ENCODE measurements at regions not wholly inside any gene's neighbourhood (a gene's known extent, or its start where the extent isn't known, plus 50 kb on each side); places are given as distances from the start of the nearest gene placed in this dataset.

DNA sequence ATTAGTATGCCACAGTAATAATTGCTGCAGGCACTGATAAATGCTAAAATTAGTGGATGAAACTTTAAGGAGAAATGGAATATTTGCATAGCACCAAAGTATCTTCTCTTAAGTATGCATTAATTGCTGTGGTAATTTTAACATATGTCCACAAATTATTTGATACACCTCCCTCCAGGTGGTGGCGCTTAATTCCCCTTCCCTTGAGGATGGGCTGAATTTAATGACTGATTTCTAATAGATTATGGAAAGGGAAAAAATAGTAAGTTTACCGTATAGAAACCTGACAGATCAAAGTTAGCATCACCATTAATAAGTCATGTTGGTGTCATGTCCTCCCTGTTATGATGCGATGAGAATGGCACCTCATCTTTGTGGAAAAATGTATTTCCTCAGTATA is 519.2 kb downstream of the TFEC start:
- TF ChIP-seq RARB (CRISPR knock-in tag; IDR thresholded peaks at IDR 0.05): no peak
- no peak for TF ChIP-seq ZFP30 (CRISPR knock-in tag; IDR thresholded peaks at IDR 0.05)
- no peak for TF ChIP-seq ZNF565 (CRISPR knock-in tag; conservative IDR thresholded peaks at IDR 0.05; ENCODE audit: low read depth)
- TF ChIP-seq, protein P1, sequence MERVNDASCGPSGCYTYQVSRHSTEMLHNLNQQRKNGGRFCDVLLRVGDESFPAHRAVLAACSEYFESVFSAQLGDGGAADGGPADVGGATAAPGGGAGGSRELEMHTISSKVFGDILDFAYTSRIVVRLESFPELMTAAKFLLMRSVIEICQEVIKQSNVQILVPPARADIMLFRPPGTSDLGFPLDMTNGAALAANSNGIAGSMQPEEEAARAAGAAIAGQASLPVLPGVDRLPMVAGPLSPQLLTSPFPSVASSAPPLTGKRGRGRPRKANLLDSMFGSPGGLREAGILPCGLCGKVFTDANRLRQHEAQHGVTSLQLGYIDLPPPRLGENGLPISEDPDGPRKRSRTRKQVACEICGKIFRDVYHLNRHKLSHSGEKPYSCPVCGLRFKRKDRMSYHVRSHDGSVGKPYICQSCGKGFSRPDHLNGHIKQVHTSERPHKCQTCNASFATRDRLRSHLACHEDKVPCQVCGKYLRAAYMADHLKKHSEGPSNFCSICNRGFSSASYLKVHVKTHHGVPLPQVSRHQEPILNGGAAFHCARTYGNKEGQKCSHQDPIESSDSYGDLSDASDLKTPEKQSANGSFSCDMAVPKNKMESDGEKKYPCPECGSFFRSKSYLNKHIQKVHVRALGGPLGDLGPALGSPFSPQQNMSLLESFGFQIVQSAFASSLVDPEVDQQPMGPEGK (CRISPR knock-in tag; IDR thresholded peaks at IDR 0.05; ENCODE audit: borderline replicate concordance): no peak
- TF ChIP-seq ZNF70 (CRISPR knock-in tag; IDR thresholded peaks at IDR 0.05): no peak
- no peak for TF ChIP-seq CSRNP3 (CRISPR knock-in tag; IDR thresholded peaks at IDR 0.05)
- no peak for TF ChIP-seq ZC3H10 (CRISPR knock-in tag; IDR thresholded peaks at IDR 0.05)
- no peak for TF ChIP-seq GLIS3 (CRISPR knock-in tag; IDR thresholded peaks at IDR 0.05)
- TF ChIP-seq, protein P2, sequence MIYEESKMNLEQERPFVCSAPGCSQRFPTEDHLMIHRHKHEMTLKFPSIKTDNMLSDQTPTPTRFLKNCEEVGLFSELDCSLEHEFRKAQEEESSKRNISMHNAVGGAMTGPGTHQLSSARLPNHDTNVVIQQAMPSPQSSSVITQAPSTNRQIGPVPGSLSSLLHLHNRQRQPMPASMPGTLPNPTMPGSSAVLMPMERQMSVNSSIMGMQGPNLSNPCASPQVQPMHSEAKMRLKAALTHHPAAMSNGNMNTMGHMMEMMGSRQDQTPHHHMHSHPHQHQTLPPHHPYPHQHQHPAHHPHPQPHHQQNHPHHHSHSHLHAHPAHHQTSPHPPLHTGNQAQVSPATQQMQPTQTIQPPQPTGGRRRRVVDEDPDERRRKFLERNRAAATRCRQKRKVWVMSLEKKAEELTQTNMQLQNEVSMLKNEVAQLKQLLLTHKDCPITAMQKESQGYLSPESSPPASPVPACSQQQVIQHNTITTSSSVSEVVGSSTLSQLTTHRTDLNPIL (CRISPR knock-in tag; IDR thresholded peaks at IDR 0.05; ENCODE audit: low read depth): no peak
- TF ChIP-seq BACH2 (CRISPR knock-in tag; IDR thresholded peaks at IDR 0.05; ENCODE audit: borderline replicate concordance): no peak
- no peak for TF ChIP-seq TCF4 (CRISPR knock-in tag; IDR thresholded peaks at IDR 0.05; ENCODE audit: borderline replicate concordance)
- no peak for TF ChIP-seq ISL1 (CRISPR knock-in tag; IDR thresholded peaks at IDR 0.05)
- ATAC-seq: no peak

DNA sequence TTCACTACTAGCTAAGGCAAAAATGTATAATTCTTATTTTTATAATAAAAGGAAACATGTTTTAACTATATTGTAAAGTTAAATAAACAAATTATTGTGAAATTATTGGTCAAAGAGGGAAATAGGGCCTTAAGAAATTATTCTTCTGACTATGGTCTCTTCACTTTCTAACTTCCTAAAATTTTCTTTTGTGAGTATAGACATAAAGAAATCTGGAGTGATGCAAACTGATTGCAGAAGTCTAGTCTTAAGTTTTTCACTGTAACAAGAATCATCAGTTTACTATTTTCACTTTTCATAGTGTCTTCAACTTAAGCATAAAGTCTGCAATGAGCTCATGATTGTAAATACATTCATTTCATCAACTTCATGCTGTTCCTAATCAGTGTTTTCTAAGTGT is 525.4 kb downstream of the TFEC start:
- ATAC-seq: no peak
- TF ChIP-seq TOX (CRISPR knock-in tag; IDR thresholded peaks at IDR 0.05; ENCODE audit: borderline replicate concordance) (no peak), CSDC2 (CRISPR knock-in tag; IDR thresholded peaks at IDR 0.05) (no peak), ZNF565 (CRISPR knock-in tag; conservative IDR thresholded peaks at IDR 0.05; ENCODE audit: low read depth) (no peak), POU6F1 (CRISPR knock-in tag; IDR thresholded peaks at IDR 0.05; ENCODE audit: borderline replicate concordance, low read depth) (no peak), TSHZ2 (CRISPR knock-in tag; IDR thresholded peaks at IDR 0.05) (no peak), TCF4 (CRISPR knock-in tag; IDR thresholded peaks at IDR 0.05; ENCODE audit: borderline replicate concordance) (no peak), ARNTL (CRISPR knock-in tag; IDR thresholded peaks at IDR 0.05; ENCODE audit: borderline replicate concordance, low read depth) (no peak), CSRNP3 (CRISPR knock-in tag; IDR thresholded peaks at IDR 0.05) (no peak), OSR1 (CRISPR knock-in tag; IDR thresholded peaks at IDR 0.05) (no peak), ZNF70 (CRISPR knock-in tag; IDR thresholded peaks at IDR 0.05) (no peak), RARB (CRISPR knock-in tag; IDR thresholded peaks at IDR 0.05) (no peak), PPARA (CRISPR knock-in tag; IDR thresholded peaks at IDR 0.05; ENCODE audit: borderline replicate concordance) (no peak), ZFP30 (CRISPR knock-in tag; IDR thresholded peaks at IDR 0.05) (no peak), ESRRG (CRISPR knock-in tag; IDR thresholded peaks at IDR 0.05) (no peak), ISL1 (CRISPR knock-in tag; IDR thresholded peaks at IDR 0.05) (no peak), ZC3H10 (CRISPR knock-in tag; IDR thresholded peaks at IDR 0.05) (no peak), BACH2 (CRISPR knock-in tag; IDR thresholded peaks at IDR 0.05; ENCODE audit: borderline replicate concordance) (no peak)
- TF ChIP-seq, protein P1 (CRISPR knock-in tag; IDR thresholded peaks at IDR 0.05; ENCODE audit: borderline replicate concordance): no peak
- TF ChIP-seq, protein P2 (CRISPR knock-in tag; IDR thresholded peaks at IDR 0.05; ENCODE audit: low read depth): no peak

Measured in SK-N-SH treated with all-trans-retinoic acid at 6 μM for 48 hours (cell line).